Hepatic stellate cell (primary cell): ENCODE measurements at regions not wholly inside any gene's neighbourhood (a gene's known extent, or its start where the extent isn't known, plus 50 kb on each side); places are given as distances from the start of the nearest gene placed in this dataset.

ENCODE experiments used
- DNase-seq: peaks from one replicate; pipeline ENCODE4 v3.0.0; 2011; ENCODE audit warnings: low spot score

DNA sequence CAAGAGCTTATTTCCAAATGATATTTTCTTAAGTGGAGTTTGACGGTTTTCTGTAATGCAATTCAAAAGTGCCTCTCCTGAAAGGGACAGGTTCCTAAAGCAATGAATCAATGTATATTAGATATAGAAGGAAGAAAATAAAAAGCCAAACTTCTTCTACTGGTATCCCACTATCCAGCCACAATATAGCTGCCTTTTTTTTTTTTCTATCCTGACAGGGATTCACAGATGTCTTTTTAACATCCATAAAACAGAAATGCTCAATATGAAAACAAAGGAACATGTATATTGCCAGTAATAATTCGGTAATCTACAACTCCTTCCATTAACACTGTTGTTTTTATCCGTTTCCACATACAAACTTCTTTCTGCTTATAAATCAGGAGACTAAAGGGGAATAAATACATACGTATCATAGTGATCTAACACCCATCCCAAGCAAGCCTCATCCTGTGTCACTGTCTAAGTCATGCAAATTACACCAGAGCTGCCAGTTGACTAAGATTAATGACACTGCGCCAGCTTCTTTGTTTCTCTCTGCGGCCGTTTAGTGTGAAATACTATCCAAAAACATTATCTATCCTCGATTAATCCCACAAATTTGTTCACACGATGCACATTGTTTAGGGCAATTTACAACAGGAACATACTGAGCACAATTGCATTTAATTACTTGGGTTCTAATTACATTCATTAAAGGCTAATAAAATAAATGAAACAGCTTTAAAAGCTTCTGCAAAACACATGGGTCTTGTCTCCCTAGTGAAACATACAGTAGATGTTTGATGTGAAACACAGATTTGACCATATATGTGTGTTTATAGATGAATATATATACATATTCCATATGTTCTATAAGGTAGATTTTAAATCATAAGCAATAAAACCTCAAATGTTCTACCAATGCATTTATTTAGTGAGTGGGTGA, 51.9 kb upstream of the CDIN1 start:
- DNase-seq: no peak

DNA sequence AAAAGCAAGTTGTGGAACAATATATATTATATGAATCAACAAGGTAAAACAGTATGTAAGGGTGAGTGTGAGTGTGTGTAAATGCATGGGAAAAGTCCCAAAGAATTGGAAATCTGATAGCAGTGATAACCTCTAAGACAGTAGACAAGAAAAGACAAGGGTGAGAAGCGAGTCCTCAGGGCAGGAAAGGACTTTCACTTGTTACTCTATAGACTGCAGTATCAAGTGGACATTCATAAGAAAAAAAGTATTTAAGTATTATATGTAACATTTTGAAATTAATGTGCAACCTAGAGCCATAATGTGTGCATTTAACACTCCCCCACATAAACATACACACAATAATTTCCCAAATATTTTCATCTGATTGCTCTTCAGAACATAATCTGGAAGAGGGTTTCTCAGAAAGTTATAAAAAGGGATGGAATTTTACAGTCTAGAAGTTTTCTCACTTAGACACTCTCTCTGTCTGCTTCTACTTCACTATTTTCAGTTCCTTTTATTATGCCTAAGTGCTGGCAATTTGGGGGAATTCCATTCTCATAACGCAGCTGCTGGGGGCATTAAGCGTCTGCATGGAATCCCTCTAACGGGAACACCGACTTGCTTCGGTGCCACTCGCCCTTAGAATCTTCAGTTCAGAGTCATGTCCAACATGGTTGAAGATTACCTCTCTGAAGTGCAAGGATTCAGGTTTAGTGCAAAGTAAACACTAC, 50.0 kb upstream of the CDIN1 start:
- no peak for DNase-seq
